Neural progenitor cell (in vitro differentiated cells): ENCODE measurements at regions not wholly inside any gene's neighbourhood (a gene's known extent, or its start where the extent isn't known, plus 50 kb on each side); places are given as distances from the start of the nearest gene placed in this dataset.

Source experiments
- DNase-seq: peaks from one replicate; pipeline ENCODE4 v3.0.0-alpha.2; 2016; ENCODE audit warnings: low spot score
- H2AFZ ChIP-seq: fragments of 200-600 bp; sonication (generic); replicated peaks from 2 replicates; pipeline ENCODE4 v1.6.1; 2016; ENCODE audit warnings: antibody characterized with exemption
- H3F3A ChIP-seq: fragments of 200-600 bp; sonication (generic); 2 replicates; pipeline ENCODE4 v1.6.1; 2016; ENCODE audit warnings: antibody characterized with exemption, low read depth
- H3K27ac ChIP-seq: fragments of 200-600 bp; sonication (generic); 2 replicates; pipeline ENCODE4 v1.5.1; 2016; ENCODE audit warnings: mild to moderate bottlenecking
- H3K27me3 ChIP-seq: fragments of 200-600 bp; sonication (generic); 2 replicates; pipeline ENCODE4 v1.6.1; 2016; ENCODE audit warnings: mild to moderate bottlenecking, moderate library complexity
- H3K36me3 ChIP-seq: fragments of 200-600 bp; sonication (generic); 2 replicates; pipeline ENCODE4 v1.5.1; 2016
- H3K4me1 ChIP-seq: fragments of 200-600 bp; sonication (generic); 2 replicates; pipeline ENCODE4 v1.6.1; 2016; ENCODE audit warnings: mixed run types
- H3K4me2 ChIP-seq: fragments of 200-600 bp; sonication (generic); 2 replicates; pipeline ENCODE4 v1.6.1; 2016
- H3K4me3 ChIP-seq: fragments of 200-600 bp; sonication (generic); 2 replicates; pipeline ENCODE4 v1.5.1; 2016
- H3K79me2 ChIP-seq: fragments of 200-600 bp; sonication (generic); 2 replicates; pipeline ENCODE4 v1.6.1; 2016; ENCODE audit warnings: low read depth
- H3K9ac ChIP-seq: fragments of 200-600 bp; sonication (generic); 2 replicates; pipeline ENCODE4 v1.6.1; 2016
- H3K9me3 ChIP-seq: fragments of 200-600 bp; sonication (generic); 2 replicates; pipeline ENCODE4 v1.5.1; 2016; ENCODE audit warnings: low read depth
- H4K20me1 ChIP-seq: fragments of 200-600 bp; sonication (generic); 2 replicates; pipeline ENCODE4 v1.6.1; 2016; ENCODE audit warnings: low read depth
- H3K27ac Mint-ChIP-seq: 3 replicates; pipeline ENCODE4 v1.8.0; 2021; ENCODE audit warnings: mixed read lengths
- H3K27me3 Mint-ChIP-seq: 2 replicates; pipeline ENCODE4 v1.8.0; 2022; ENCODE audit warnings: low read depth, mild to moderate bottlenecking, inconsistent platforms, moderate library complexity, mixed read lengths; ENCODE audit not compliant: insufficient read depth
- H3K36me3 Mint-ChIP-seq: 3 replicates; pipeline ENCODE4 v1.8.0; 2021; ENCODE audit warnings: mixed read lengths
- H3K4me1 Mint-ChIP-seq: 3 replicates; pipeline ENCODE4 v1.8.0; 2021; ENCODE audit warnings: mixed read lengths
- H3K4me3 Mint-ChIP-seq: 3 replicates; pipeline ENCODE4 v1.8.0; 2021; ENCODE audit warnings: mild to moderate bottlenecking, moderate library complexity, mixed read lengths
- H3K9me3 Mint-ChIP-seq: 3 replicates; pipeline ENCODE4 v1.8.0; 2020; ENCODE audit warnings: mixed read lengths
- CTCF ChIP-seq: fragments of 200-600 bp; sonication (generic); IDR thresholded peaks from 2 replicates; pipeline ENCODE4 v1.5.1; 2017; ENCODE audit warnings: antibody characterized with exemption, mild to moderate bottlenecking
- EZH2 ChIP-seq: fragments of 200-600 bp; sonication (generic); IDR thresholded peaks from 2 replicates; pipeline ENCODE4 v1.6.1; 2017; ENCODE audit warnings: antibody characterized with exemption, mild to moderate bottlenecking, moderate library complexity
- EZH2phosphoT487 ChIP-seq: fragments of 200-600 bp; sonication (generic); IDR thresholded peaks from 2 replicates; pipeline ENCODE4 v1.6.1; 2017; ENCODE audit warnings: antibody characterized with exemption

GRCh38 chr12:13769966-13770365 is 211.4 kb downstream of the GRIN2B start:
- no peak for DNase-seq
- H3K4me1 ChIP-seq: no peaks in the 10 kb centered on the region
- H3K9ac ChIP-seq: no peak overlapping the region
- Mint-ChIP-seq H3K27me3 (no peaks in the 10 kb centered on the region), H3K4me3 (no peak overlapping the region), H3K4me1 (peaks cover 6% of the 10 kb centered on the region), H3K36me3 (peaks cover 1% of the 10 kb centered on the region), H3K9me3 (peaks cover 4% of the 10 kb centered on the region), H3K27ac (no peak overlapping the region)
- no peaks in the 10 kb centered on the region for H3K27me3 ChIP-seq
- no peaks in the 10 kb centered on the region for H3F3A ChIP-seq
- H3K4me2 ChIP-seq: no peak overlapping the region
- H3K27ac ChIP-seq: no peak overlapping the region
- H3K79me2 ChIP-seq: no peaks in the 10 kb centered on the region
- no peak overlapping the region for H3K4me3 ChIP-seq
- no peak for TF ChIP-seq CTCF
- no peak for TF ChIP-seq EZH2
- no peak for TF ChIP-seq EZH2phosphoT487
- H2AFZ ChIP-seq: no peak overlapping the region
- H3K36me3 ChIP-seq: no peaks in the 10 kb centered on the region
- no peaks in the 10 kb centered on the region for H4K20me1 ChIP-seq
- H3K9me3 ChIP-seq: no peaks in the 10 kb centered on the region

- no peaks in the 10 kb centered on the region for H3K79me2 ChIP-seq
- H4K20me1 ChIP-seq: no peaks in the 10 kb centered on the region
- no peak overlapping the region for H2AFZ ChIP-seq
- H3F3A ChIP-seq: no peaks in the 10 kb centered on the region
- H3K36me3 Mint-ChIP-seq: peaks cover 3% of the 10 kb centered on the region
- H3K4me3 Mint-ChIP-seq: no peak overlapping the region
- H3K9me3 Mint-ChIP-seq: peaks cover 4% of the 10 kb centered on the region
- H3K4me1 Mint-ChIP-seq: peaks cover 8% of the 10 kb centered on the region
- no peak overlapping the region for H3K27ac ChIP-seq
- H3K27ac Mint-ChIP-seq: no peak overlapping the region
- no peak overlapping the region for H3K4me2 ChIP-seq
- no peaks in the 10 kb centered on the region for H3K4me1 ChIP-seq
- H3K27me3 ChIP-seq: no peaks in the 10 kb centered on the region
- no peaks in the 10 kb centered on the region for H3K36me3 ChIP-seq
- no peak for TF ChIP-seq EZH2
- TF ChIP-seq EZH2phosphoT487: no peak
- no peak for TF ChIP-seq CTCF
- no peaks in the 10 kb centered on the region for H3K27me3 Mint-ChIP-seq
- H3K4me3 ChIP-seq: no peak overlapping the region
- H3K9me3 ChIP-seq: no peaks in the 10 kb centered on the region
- H3K9ac ChIP-seq: no peak overlapping the region
- no peak for DNase-seq
Observed at GRCh38 chr12:13769273-13769672, 212.1 kb downstream of the GRIN2B start.

GRCh38 chr12:13764748-13765147 is 216.7 kb downstream of the GRIN2B start:
- no peak overlapping the region for H3K9ac ChIP-seq
- no peaks in the 10 kb centered on the region for H3K27me3 ChIP-seq
- peaks cover 5% of the 10 kb centered on the region for H3K36me3 Mint-ChIP-seq
- H3K27ac Mint-ChIP-seq: no peak overlapping the region
- no peak overlapping the region for H3K4me2 ChIP-seq
- peaks cover 21% of the 10 kb centered on the region for H3K4me1 Mint-ChIP-seq
- H3K36me3 ChIP-seq: no peaks in the 10 kb centered on the region
- no peaks in the 10 kb centered on the region for H3K9me3 ChIP-seq
- H3F3A ChIP-seq: no peaks in the 10 kb centered on the region
- no peaks in the 10 kb centered on the region for H3K79me2 ChIP-seq
- H3K9me3 Mint-ChIP-seq: peaks cover 4% of the 10 kb centered on the region
- H3K27ac ChIP-seq: no peak overlapping the region
- H3K27me3 Mint-ChIP-seq: no peaks in the 10 kb centered on the region
- no peak overlapping the region for H2AFZ ChIP-seq
- H4K20me1 ChIP-seq: no peaks in the 10 kb centered on the region
- H3K4me1 ChIP-seq: peaks cover 10% of the 10 kb centered on the region
- DNase-seq: no peak
- TF ChIP-seq CTCF (no peak), EZH2 (no peak)
- H3K4me3 ChIP-seq: no peak overlapping the region
- no peak overlapping the region for H3K4me3 Mint-ChIP-seq

GRCh38 chr12:13749389-13749788 is 232.0 kb downstream of the GRIN2B start:
- Histone ChIP-seq H3K79me2 (no peaks in the 10 kb centered on the region), H3K4me2 (peak overlapping the region; percentile 59), H3K27me3 (no peaks in the 10 kb centered on the region), H3K27ac (peak overlapping the region; percentile 40), H3K36me3 (no peaks in the 10 kb centered on the region), H3K4me1 (peaks cover 63% of the 10 kb centered on the region), H2AFZ (peak overlapping the region; percentile 68), H4K20me1 (no peaks in the 10 kb centered on the region), H3K4me3 (no peak overlapping the region), H3K9me3 (no peaks in the 10 kb centered on the region), H3K9ac (no peak overlapping the region), H3F3A (peaks cover 38% of the 10 kb centered on the region)
- peaks cover 16% of the 10 kb centered on the region for H3K27me3 Mint-ChIP-seq
- TF ChIP-seq EZH2 (no peak), CTCF (no peak), EZH2phosphoT487 (no peak)
- peak overlapping the region; percentile 8 for H3K4me3 Mint-ChIP-seq
- H3K4me1 Mint-ChIP-seq: peaks cover 53% of the 10 kb centered on the region
- H3K9me3 Mint-ChIP-seq: no peaks in the 10 kb centered on the region
- peak; percentile 51 for DNase-seq
- peak overlapping the region; percentile 47 for H3K27ac Mint-ChIP-seq
- H3K36me3 Mint-ChIP-seq: peaks cover 3% of the 10 kb centered on the region
